ENCODE measurements at regions not wholly inside any gene's neighbourhood (a gene's known extent, or its start where the extent isn't known, plus 50 kb on each side); places are given as distances from the start of the nearest gene placed in this dataset.

GRCh38 chr7:51518646-51519045 lies 202.0 kb upstream of the COBL start:
- DNase-seq (ENCODE audit: low read depth) = no peak

DNA sequence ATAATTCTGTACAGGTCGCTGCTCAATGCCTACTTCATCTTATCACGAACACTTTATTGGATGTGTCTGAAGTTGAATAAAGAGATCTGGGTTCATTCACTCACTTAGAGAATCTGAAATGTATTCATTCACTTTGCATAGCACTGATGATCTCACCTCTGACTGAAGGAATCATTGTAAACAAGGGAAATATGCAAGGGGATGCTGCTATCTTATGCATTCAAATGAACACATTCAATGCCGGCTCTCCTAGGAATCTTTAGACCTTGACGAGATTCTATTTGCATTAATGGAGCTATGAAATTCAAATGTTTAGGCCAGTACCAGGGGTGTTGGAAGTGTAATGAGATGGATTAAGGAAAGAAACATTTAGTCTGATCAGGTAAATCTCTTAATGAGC lies 200.6 kb upstream of the COBL start:
- DNase-seq (ENCODE audit: low read depth) = no peak

DNA sequence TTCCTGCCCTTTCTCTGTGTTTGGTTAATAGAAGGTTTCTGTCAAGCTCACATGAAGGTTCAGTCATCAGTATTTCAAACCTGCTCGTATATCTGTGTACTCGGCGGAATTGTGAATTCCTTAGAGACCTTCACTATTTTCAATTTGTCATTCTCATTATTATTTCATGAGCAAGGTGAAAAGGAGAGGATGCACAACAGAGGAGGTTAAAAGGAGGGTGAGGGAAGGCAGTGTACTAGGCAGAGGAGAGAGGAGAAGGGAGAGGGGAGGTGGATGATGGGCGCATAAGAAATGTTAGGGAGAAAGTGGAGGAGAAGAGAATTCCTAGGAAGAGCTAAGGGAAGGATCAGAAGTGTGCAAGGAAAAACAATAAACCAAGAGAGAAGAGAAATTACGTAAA lies 185.0 kb upstream of the COBL start:
- no peak for DNase-seq (ENCODE audit: low read depth)

DNA sequence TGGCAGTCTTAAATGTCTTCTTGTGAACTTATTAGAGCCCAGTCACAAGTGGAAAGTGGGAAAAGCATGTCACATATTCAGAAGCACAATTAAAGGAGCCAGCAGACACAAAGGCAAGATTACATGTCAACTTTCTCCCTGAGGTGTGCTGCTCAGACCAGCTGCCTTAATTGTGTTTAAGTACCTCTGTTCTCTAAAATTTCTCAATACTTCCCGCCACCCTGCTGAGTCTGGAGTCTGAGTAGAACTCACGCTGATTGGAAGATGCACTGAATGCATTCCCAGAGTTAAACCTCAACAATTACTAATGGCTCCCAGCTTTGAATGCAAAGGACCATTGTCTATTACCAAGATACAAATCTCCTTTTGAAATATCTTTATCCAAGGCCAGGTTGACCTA lies 166.4 kb upstream of the COBL start:
- DNase-seq (ENCODE audit: low read depth) = no peak

DNA sequence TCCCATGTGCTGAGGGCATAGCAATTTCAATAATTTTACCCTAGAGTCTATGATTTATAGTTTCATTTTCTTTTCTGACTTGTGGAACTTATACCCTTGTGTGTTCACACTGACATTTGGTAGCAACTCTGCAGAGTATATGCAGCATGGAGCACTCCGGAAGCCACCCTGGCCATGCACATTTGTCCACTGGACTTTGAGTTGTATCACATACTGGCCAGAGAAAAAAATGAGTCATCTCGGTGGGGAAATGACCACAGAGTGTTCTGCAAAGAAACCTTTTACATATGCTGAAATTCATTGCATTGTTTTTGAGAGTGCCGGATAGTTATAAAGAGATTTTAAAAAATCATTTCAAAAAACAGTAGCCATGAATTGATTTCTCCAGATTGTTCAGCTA lies 164.8 kb upstream of the COBL start:
- no peak for DNase-seq (ENCODE audit: low read depth)

GRCh38 chr7:51477819-51478218 lies 161.2 kb upstream of the COBL start:
- DNase-seq (ENCODE audit: low read depth) = no peak

GRCh38 chr7:51477323-51477722 lies 160.7 kb upstream of the COBL start:
- DNase-seq (ENCODE audit: low read depth) = no peak

GRCh38 chr7:51476026-51476425 lies 159.4 kb upstream of the COBL start:
- no peak for DNase-seq (ENCODE audit: low read depth)

- no peak for DNase-seq (ENCODE audit: low read depth)
These were observed 156.3 kb upstream of the COBL start for GRCh38 chr7:51472873-51473272.

DNA sequence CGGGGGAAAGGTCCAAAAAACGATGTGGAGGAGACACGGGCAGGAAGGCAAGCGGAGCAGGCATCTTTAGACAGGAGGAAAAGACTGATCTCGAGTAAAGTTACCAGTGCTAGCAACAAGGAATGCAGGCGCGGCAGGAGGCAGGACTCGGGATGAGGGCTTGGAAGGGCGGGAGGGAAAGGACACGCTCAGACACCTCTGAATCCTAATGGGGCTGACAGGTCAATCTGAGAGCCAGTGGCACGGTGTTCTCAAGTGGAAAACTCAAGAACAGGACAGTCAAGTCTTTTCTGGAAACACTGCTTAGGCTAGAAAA lies 155.3 kb upstream of the COBL start:
- no peak for DNase-seq (ENCODE audit: low read depth)

GRCh38 chr7:51471210-51471980 lies 154.8 kb upstream of the COBL start:
- no peak for DNase-seq (ENCODE audit: low read depth)

GRCh38 chr7:51467384-51468017 lies 150.9 kb upstream of the COBL start:
- DNase-seq (ENCODE audit: low read depth) = no peak

DNA sequence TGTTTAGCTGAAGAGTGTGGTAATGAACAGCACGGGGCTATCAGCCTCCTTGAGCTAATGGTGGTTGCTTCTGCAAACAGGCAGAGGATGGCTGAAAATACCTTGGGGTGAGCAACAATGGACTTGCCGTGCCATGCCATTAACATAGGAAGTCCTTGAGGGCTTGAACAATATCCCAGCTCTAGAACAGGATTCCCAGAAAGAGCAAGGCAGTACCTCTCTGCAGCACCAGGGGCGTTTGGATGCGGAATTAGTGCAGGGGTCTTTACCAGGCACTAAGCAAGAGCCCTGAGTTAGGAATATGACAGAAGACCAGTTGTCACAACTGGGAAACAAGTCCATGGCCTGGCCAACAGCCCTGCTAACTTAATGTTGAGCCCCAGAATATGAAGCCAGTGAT lies 143.2 kb upstream of the COBL start:
- no peak for DNase-seq (ENCODE audit: low read depth)

- DNase-seq (ENCODE audit: low read depth) = no peak
These were observed 142.1 kb upstream of the COBL start for GRCh38 chr7:51458693-51459092.

DNA sequence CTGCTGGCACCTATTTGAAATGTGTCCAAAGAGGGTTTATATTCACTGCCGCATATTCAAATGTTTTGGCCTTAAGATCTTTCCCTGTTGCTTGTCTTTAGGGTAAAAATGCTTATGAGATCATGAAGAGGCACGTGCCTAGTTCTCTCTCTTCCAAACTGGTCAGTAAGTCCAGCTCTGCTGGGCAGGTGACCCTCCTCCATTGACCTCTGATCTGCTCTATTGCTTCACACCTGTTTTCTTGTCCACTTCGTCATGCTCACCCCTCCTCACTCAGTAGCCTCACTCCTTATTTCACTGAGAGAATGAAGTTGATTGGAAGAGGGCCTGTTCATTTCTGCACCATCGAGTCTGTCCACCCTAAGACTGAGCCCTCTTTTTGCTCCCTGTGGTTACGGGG lies 140.5 kb upstream of the COBL start:
- no peak for DNase-seq (ENCODE audit: low read depth)

GRCh38 chr7:51456431-51457060 lies 139.9 kb upstream of the COBL start:
- DNase-seq (ENCODE audit: low read depth) = no peak

DNA sequence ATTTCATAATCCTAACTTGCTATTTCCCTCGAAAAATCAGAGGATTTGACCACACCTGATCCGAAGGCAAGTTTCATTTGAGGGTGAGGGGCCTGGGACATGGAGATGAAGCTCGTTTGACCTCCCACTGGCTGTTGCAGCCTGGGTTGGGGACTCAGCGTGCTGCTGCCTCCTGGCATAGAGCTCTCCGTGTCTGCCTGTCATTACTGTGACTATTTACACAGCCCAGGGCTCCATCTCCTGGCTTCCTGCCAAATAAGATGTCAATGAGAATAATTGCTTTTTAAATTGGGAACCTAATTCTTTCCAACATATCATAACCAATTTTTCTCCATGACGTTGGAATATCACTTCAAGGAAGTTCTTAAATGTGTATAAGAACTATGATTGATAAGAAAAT lies 139.3 kb upstream of the COBL start:
- no peak for DNase-seq (ENCODE audit: low read depth)

DNA sequence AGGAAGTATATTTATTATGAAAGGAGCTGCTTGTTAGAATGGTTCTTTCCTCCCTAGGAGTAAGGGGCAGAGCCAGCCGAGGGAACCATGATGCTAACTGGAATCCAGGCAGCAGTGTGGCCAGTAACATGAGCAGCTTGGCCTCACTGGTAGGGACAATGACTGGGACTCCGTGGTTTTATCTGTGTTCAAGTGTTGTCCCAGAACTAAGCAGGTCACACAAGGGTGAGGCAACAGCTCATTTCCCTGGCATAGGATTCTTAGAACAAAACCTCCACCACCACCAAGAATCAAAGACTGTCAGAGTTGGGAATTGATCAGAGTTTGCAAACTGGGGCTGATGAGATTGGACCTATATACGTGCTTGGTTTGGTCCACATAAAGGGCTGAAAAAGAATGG lies 138.9 kb upstream of the COBL start:
- DNase-seq (ENCODE audit: low read depth) = no peak

GRCh38 chr7:51455086-51455485 lies 138.5 kb upstream of the COBL start:
- DNase-seq (ENCODE audit: low read depth) = no peak

GRCh38 chr7:51452694-51453093 lies 136.1 kb upstream of the COBL start:
- no peak for DNase-seq (ENCODE audit: low read depth)

GRCh38 chr7:51451751-51452476 lies 135.3 kb upstream of the COBL start:
- no peak for DNase-seq (ENCODE audit: low read depth)

GRCh38 chr7:51450541-51450940 lies 133.9 kb upstream of the COBL start:
- DNase-seq (ENCODE audit: low read depth) = no peak

DNA sequence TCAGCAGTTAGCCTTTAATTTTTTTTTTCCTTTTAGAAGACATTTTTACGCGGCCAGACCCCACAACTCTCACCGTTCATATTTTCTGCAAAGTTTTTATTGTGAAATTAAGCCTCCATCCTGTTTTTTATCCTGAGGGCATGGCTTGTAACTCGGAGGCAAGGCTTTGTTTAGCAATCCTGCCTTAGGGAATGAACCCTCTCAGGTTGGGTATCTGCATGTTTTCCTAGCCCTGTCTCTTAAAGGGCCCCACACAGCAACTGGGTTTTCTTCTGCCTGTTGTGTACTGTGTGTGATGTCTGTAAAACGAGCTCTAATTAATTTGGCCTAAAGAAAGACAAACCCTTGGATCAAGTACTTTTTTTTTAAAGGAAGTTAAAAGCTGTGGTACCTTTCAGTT lies 130.2 kb upstream of the COBL start:
- no peak for DNase-seq (ENCODE audit: low read depth)
